H1 (cell line): ENCODE measurements at regions not wholly inside any gene's neighbourhood (a gene's known extent, or its start where the extent isn't known, plus 50 kb on each side); places are given as distances from the start of the nearest gene placed in this dataset.

Experiments used
- GTF2F1 ChIP-seq: IDR thresholded peaks from 2 replicates; pipeline ENCODE4 v1.6.1; 2012; ENCODE audit warnings: low read depth, low read length, improper control_type of control experiment, borderline replicate concordance

DNA sequence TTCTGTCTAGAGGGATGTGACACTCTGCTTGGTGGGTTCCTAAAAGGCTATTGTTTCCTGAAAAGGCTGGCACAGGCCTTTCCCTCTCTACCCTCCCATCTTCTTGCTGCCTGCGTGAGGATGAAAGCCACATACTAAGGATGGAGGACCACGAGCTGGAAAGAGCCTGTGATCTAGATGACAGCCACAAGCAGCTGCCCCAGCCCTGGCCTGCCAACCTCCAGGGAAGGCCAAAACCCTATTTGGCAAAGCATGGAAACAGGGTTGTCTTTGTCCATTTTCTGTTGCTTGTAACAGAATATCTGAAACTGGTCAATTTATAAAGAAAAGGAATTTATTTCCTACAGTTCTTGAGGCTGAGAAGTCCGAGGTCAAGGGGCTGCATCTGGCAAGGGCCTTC lies 144.5 kb downstream of the FBLN2 start (continued):
- no peak for TF ChIP-seq GTF2F1
